ENCODE measurements at regions not wholly inside any gene's neighbourhood (a gene's known extent, or its start where the extent isn't known, plus 50 kb on each side); places are given as distances from the start of the nearest gene placed in this dataset.

- intact Hi-C loops (cut with micrococcal nuclease) (no loop called here), dilution Hi-C loops (cut with MboI; ENCODE audit: extremely low pct_ligation_motif_present, low sequenced_read_pairs) (no loop called here)
- H3K4me1 ChIP-seq (ENCODE audit: control insufficient read depth, extremely low read depth, insufficient read depth, low read length), result no peaks in the 10 kb centered on the region
- BruUV-seq (replicated peaks), result no TSS peak
- FAIRE-seq, result no peak
- no peaks in the 10 kb centered on the region for H3K79me2 ChIP-seq (ENCODE audit: control insufficient read depth, insufficient read depth, low read length)
- H3K36me3 ChIP-seq (ENCODE audit: control insufficient read depth in 2 of 2, extremely low read depth in 1 of 2, insufficient read depth in 2 of 2, low read length in 2 of 2), result no peaks in the 10 kb centered on the region
- no peak overlapping the region for H2AFZ ChIP-seq (ENCODE audit: low read depth, low read length)
- TF ChIP-seq POLR2A (IDR thresholded peaks at IDR 0.05; ENCODE audit: low read depth, low read length) (no peak), CTCF (IDR thresholded peaks at IDR 0.05; ENCODE audit: extremely low read depth in 1 of 2, insufficient read depth in 1 of 2, low read depth in 1 of 2, low read length in 2 of 2) (no peak), JUN (IDR thresholded peaks at IDR 0.05; ENCODE audit: borderline replicate concordance, insufficient read depth, insufficient read length, low read depth) (no peak), MYC (IDR thresholded peaks at IDR 0.05; ENCODE audit: low read depth, low read length) (no peak), GATA2 (IDR thresholded peaks at IDR 0.05; ENCODE audit: insufficient read depth, insufficient read length, low read depth, low read length) (no peak), FOS (IDR thresholded peaks at IDR 0.05; ENCODE audit: borderline replicate concordance, insufficient read depth, low read length) (no peak), EZH2 (IDR thresholded peaks at IDR 0.05; ENCODE audit: borderline replicate concordance, low read depth, low read length, severe bottlenecking) (no peak), POLR2AphosphoS5 (IDR thresholded peaks at IDR 0.05; ENCODE audit: insufficient read depth, low read depth, low read length) (no peak)
- TF ChIP-seq, protein P1, sequence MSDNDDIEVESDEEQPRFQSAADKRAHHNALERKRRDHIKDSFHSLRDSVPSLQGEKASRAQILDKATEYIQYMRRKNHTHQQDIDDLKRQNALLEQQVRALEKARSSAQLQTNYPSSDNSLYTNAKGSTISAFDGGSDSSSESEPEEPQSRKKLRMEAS (IDR thresholded peaks at IDR 0.05; ENCODE audit: insufficient read depth, insufficient read length), result no peak
- POLR2A ChIA-PET, result no interaction called here
- no peak overlapping the region for H3K9ac ChIP-seq (replicated peaks; ENCODE audit: extremely low read depth, insufficient read depth, low read length)
- no peak overlapping the region for H3K27ac ChIP-seq (ENCODE audit: insufficient read depth, low read depth, low read length)
- H3K9me1 ChIP-seq (replicated peaks; ENCODE audit: control insufficient read depth, extremely low read depth, insufficient read depth, low read length), result no peaks in the 10 kb centered on the region
- H3K9me3 ChIP-seq (replicated peaks; ENCODE audit: control insufficient read depth, insufficient read depth, low read length), result no peaks in the 10 kb centered on the region
- H4K20me1 ChIP-seq (replicated peaks; ENCODE audit: control insufficient read depth, extremely low read depth, insufficient read depth, low read length), result no peaks in the 10 kb centered on the region
- CTCF ChIA-PET, result no interaction called here
- H3K4me3 ChIP-seq (replicated peaks in 1 of 3; ENCODE audit: insufficient read depth in 1 of 3, low read depth in 1 of 3, low read length in 3 of 3), result no peak overlapping the region
- no peaks in the 10 kb centered on the region for H3K27me3 ChIP-seq (ENCODE audit: control insufficient read depth in 2 of 2, insufficient read depth in 2 of 2, low read length in 2 of 2)
- H3K4me2 ChIP-seq (ENCODE audit: insufficient read depth, low read length), result no peak overlapping the region
- no peak for DNase-seq (ENCODE audit: low read depth, low spot score)
Measured at GRCh38 chr2:185219981-185220380, 518.6 kb upstream of the FSIP2 start.

All from endothelial cell of umbilical vein (primary cell).